Caco-2 (cell line): ENCODE measurements at regions not wholly inside any gene's neighbourhood (a gene's known extent, or its start where the extent isn't known, plus 50 kb on each side); places are given as distances from the start of the nearest gene placed in this dataset.

Experiments
- BruUV-seq: library from RNA; stranded (reverse); fragments of 400-500 nt; replicated peaks from 2 replicates; lab custom pipeline; 2021; lab: Mats Ljungman, UMichigan
- CTCF ChIA-PET: fragments of 300-600 bp; sonication (Branson Sonifier 250); formaldehyde crosslinking; loops from one replicate; lab custom pipeline; 2022; ENCODE audit warnings: antibody characterized with exemption; lab: Charles Lee
- POLR2A ChIA-PET: fragments of 300-600 bp; sonication (Branson Sonifier 250); formaldehyde crosslinking; loops from one replicate; lab custom pipeline; 2022; ENCODE audit warnings: antibody characterized with exemption; lab: Charles Lee
- DNase-seq, 2 experiments: peaks; one replicate each; pipeline versions ENCODE4 v3.0.0 to v3.0.0-alpha.2; 2020 to 2022
- H3K27me3 ChIP-seq: replicated peaks from 2 replicates; pipeline ENCODE4 v1.6.0; 2011; ENCODE audit warnings: low read length; ENCODE audit not compliant: control insufficient read depth, insufficient read depth
- H3K36me3 ChIP-seq: 2 replicates; pipeline ENCODE4 v1.5.1; 2011; ENCODE audit warnings: low read length; ENCODE audit not compliant: control insufficient read depth, insufficient read depth
- H3K4me1 ChIP-seq: fragments of 250-450 bp; sonication (Bioruptor Pico); 2 replicates; pipeline ENCODE4 v1.5.1; 2020; ENCODE audit warnings: mild to moderate bottlenecking
- H3K4me3 ChIP-seq: 2 replicates; pipeline ENCODE4 v1.5.1; 2011; ENCODE audit warnings: low read depth, mild to moderate bottlenecking, control low read depth, low read length
- H3K9me3 ChIP-seq: fragments of 250-450 bp; sonication (Bioruptor Pico); 2 replicates; pipeline ENCODE4 v1.5.1; 2020; ENCODE audit warnings: mild to moderate bottlenecking, moderate library complexity
- H3K27ac Mint-ChIP-seq: one replicate; pipeline ENCODE4 v1.8.0; 2022; ENCODE audit warnings: mixed read lengths; ENCODE audit not compliant: unreplicated experiment
- H3K27me3 Mint-ChIP-seq: one replicate; pipeline ENCODE4 v1.8.0; 2022; ENCODE audit warnings: mixed read lengths; ENCODE audit not compliant: insufficient read depth, unreplicated experiment
- H3K36me3 Mint-ChIP-seq: one replicate; pipeline ENCODE4 v1.8.0; 2022; ENCODE audit warnings: mild to moderate bottlenecking, mixed read lengths; ENCODE audit not compliant: insufficient read depth, unreplicated experiment
- H3K4me1 Mint-ChIP-seq: one replicate; pipeline ENCODE4 v1.8.0; 2022; ENCODE audit warnings: low read depth, mixed read lengths; ENCODE audit not compliant: unreplicated experiment
- H3K4me3 Mint-ChIP-seq: one replicate; pipeline ENCODE4 v1.8.0; 2022; ENCODE audit warnings: mild to moderate bottlenecking, moderate library complexity, mixed read lengths; ENCODE audit not compliant: unreplicated experiment
- H3K9me3 Mint-ChIP-seq: one replicate; pipeline ENCODE4 v1.8.0; 2022; ENCODE audit warnings: mixed read lengths; ENCODE audit not compliant: unreplicated experiment
- intact Hi-C: fragments of 100-400 bp; cut with micrococcal nuclease; formaldehyde crosslinking; loops from one replicate; pipeline ENCODE4 v1.10.0; 2022; ENCODE audit not compliant: unreplicated experiment
- TF ChIP-seq, protein P1 (sequence below), 2 experiments: fragments of 200-600 bp in 1 of 2; IDR thresholded peaks; 1 replicate in 1 of 2; 2 replicates in 1 of 2; pipeline versions ENCODE4 v1.5.1 to v1.8.0; 2011 to 2022; ENCODE audit warnings: antibody characterized with exemption in 1 of 2, control low read depth in 1 of 2, inconsistent platforms in 1 of 2, low read depth in 1 of 2, low read length in 1 of 2, mild to moderate bottlenecking in 1 of 2, moderate library complexity in 1 of 2; ENCODE audit not compliant: insufficient read depth in 1 of 2, severe bottlenecking in 1 of 2, unreplicated experiment in 1 of 2

DNA sequence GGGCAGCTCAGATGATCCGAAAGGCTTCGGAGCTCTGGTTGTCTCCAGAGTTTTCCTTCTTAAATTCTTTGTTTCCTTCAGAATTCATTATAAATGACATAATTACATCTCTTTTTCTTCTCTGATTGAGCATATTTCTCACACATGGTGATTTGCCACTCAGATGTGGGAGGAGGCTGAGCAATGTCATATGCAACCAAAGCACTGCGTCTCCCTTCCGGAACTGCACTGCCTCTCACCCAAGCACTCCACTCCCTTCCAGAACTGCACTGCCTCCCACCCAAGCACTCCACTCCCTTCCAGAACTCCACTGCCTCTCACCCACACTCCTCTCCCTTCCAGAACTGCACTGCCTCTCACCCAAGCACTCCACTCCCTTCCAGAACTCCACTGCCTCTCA is 131.5 kb downstream of the SALL1 start:
- H3K27me3 ChIP-seq = no peaks in the 10 kb centered on the region

DNA sequence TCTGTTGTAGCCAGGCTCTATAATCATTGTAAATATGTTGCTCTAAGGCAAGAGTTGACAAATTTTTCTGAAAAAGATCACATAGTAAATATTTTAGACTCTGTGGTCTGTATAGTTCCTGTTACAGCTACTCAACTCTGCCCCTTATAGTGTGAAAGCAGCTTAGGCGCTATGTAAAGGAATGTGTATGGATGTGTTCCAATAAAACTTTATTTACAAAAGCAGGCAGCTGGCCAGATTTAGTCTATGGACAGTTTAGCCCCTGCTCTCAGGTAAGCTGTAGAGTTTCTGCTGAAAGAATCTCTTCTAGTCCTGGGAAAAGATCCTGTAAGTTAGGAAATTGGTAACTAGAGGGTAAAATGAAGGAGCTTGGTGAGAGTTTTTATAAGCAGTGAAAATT is 133.1 kb downstream of the SALL1 start:
- peaks cover under 1% of the 10 kb centered on the region for H3K4me1 ChIP-seq
- H3K4me1 Mint-ChIP-seq = no peaks in the 10 kb centered on the region
- CTCF ChIA-PET = interaction anchor here (0.5 kb wide), 1 partner anchor 170 kb away, joined by 4 read pairs; no protein-coding TSS in a partner anchor
- H3K4me3 ChIP-seq = no peak overlapping the region
- TF ChIP-seq, protein P1, sequence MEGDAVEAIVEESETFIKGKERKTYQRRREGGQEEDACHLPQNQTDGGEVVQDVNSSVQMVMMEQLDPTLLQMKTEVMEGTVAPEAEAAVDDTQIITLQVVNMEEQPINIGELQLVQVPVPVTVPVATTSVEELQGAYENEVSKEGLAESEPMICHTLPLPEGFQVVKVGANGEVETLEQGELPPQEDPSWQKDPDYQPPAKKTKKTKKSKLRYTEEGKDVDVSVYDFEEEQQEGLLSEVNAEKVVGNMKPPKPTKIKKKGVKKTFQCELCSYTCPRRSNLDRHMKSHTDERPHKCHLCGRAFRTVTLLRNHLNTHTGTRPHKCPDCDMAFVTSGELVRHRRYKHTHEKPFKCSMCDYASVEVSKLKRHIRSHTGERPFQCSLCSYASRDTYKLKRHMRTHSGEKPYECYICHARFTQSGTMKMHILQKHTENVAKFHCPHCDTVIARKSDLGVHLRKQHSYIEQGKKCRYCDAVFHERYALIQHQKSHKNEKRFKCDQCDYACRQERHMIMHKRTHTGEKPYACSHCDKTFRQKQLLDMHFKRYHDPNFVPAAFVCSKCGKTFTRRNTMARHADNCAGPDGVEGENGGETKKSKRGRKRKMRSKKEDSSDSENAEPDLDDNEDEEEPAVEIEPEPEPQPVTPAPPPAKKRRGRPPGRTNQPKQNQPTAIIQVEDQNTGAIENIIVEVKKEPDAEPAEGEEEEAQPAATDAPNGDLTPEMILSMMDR (IDR thresholded peaks at IDR 0.05; ENCODE audit: insufficient read depth in 1 of 2, low read depth in 1 of 2, low read length in 1 of 2, severe bottlenecking in 1 of 2, unreplicated experiment in 1 of 2) = no peak
- DNase-seq = no peak
- H3K36me3 ChIP-seq = no peaks in the 10 kb centered on the region
- H3K4me3 Mint-ChIP-seq = no peak overlapping the region
- intact Hi-C loops = no loop called here
- H3K9me3 Mint-ChIP-seq = no peaks in the 10 kb centered on the region
- H3K9me3 ChIP-seq = no peaks in the 10 kb centered on the region
- no peak overlapping the region for H3K27ac Mint-ChIP-seq
- POLR2A ChIA-PET = no interaction called here
- H3K36me3 Mint-ChIP-seq = no peaks in the 10 kb centered on the region
- no peaks in the 10 kb centered on the region for H3K27me3 ChIP-seq
- no TSS peak for BruUV-seq
- peaks cover 11% of the 10 kb centered on the region for H3K27me3 Mint-ChIP-seq

More for the DNA sequence above, 131.5 kb downstream of the SALL1 start:
- no peak overlapping the region for H3K27ac Mint-ChIP-seq
- no peak overlapping the region for H3K4me3 Mint-ChIP-seq
- H3K36me3 Mint-ChIP-seq = no peaks in the 10 kb centered on the region
- POLR2A ChIA-PET = no interaction called here
- Histone ChIP-seq H3K9me3 (no peaks in the 10 kb centered on the region), H3K4me1 (no peaks in the 10 kb centered on the region), H3K36me3 (no peaks in the 10 kb centered on the region), H3K4me3 (no peak overlapping the region)
- DNase-seq = no peak
- no peaks in the 10 kb centered on the region for H3K4me1 Mint-ChIP-seq
- intact Hi-C loops = no loop called here
- peaks cover 14% of the 10 kb centered on the region for H3K27me3 Mint-ChIP-seq
- CTCF ChIA-PET = no interaction called here
- no peaks in the 10 kb centered on the region for H3K9me3 Mint-ChIP-seq
- TF ChIP-seq, protein P1 (IDR thresholded peaks at IDR 0.05; ENCODE audit: insufficient read depth in 1 of 2, low read depth in 1 of 2, low read length in 1 of 2, severe bottlenecking in 1 of 2, unreplicated experiment in 1 of 2) = no peak
- no TSS peak for BruUV-seq

DNA sequence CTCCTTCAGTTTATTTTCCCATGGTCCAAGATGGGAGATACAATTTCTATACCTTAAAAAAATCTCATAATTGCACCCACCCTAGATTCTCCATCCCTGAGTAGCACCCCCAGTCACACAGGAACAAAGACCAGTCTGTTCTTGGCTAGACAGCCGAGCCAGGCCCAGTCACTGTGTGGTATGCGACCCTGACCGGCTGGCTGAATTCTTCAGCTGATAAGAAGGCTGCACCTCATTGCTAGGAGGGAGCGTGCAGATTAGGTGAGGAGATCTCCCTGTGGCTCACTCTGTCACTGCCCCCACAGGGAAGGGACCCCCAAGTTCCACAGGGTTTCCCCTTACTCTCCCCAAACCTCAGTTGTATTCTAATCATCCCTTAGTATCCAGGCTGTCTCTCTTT is 138.7 kb downstream of the SALL1 start:
- H3K27me3 ChIP-seq = no peaks in the 10 kb centered on the region
- TF ChIP-seq, protein P1 (IDR thresholded peaks at IDR 0.05; ENCODE audit: insufficient read depth in 1 of 2, low read depth in 1 of 2, low read length in 1 of 2, severe bottlenecking in 1 of 2, unreplicated experiment in 1 of 2) = no peak
- H3K9me3 ChIP-seq = peaks cover 4% of the 10 kb centered on the region; the same call in 1 of the 2 replicates
- no peak overlapping the region for H3K27ac Mint-ChIP-seq
- peaks cover 4% of the 10 kb centered on the region for H3K27me3 Mint-ChIP-seq
- H3K4me1 ChIP-seq = peaks cover 10% of the 10 kb centered on the region
- no peak overlapping the region for H3K4me3 Mint-ChIP-seq
- ChIA-PET CTCF (no interaction called here), POLR2A (no interaction called here)
- H3K4me1 Mint-ChIP-seq = peaks cover 13% of the 10 kb centered on the region
- BruUV-seq = no TSS peak
- no peaks in the 10 kb centered on the region for H3K36me3 ChIP-seq
- H3K4me3 ChIP-seq = no peak overlapping the region
- peaks cover 28% of the 10 kb centered on the region for H3K9me3 Mint-ChIP-seq
- intact Hi-C loops = no loop called here
- peak; percentile 16 to 55 for DNase-seq
- H3K36me3 Mint-ChIP-seq = no peaks in the 10 kb centered on the region
